ENCODE measurements at regions not wholly inside any gene's neighbourhood (a gene's known extent, or its start where the extent isn't known, plus 50 kb on each side); places are given as distances from the start of the nearest gene placed in this dataset.

DNA sequence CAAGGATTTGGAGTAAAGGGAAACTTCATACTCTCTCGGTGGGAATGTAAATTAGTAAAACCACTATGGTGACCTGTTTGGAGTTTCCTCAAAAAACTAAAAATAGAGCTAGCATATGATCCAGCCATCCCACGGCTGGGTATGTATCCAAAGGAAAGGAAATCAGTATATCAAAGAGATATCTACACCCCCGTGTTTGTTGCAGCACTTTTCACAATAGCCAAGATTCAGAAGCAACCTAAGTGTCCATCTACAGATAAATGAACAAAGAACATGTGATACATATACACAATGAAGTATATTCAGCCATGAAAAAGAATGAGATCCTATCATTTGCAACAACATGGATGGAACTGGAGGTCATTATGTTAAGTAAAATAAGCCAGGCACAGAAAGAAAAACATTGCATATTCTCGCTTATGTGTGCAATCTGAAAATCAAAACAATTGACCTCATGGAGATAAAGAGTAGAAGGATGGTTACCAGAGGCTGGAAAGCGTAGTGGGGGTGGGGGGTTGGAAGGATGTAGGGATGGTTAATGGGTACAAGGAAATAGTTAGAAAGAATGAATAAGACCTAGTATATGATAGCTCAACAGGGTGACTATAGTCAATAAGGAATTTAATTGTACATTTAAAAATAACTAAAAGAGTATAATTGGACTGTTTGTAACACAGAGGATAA, 468.0 kb downstream of the BCAT1 start:
- Histone ChIP-seq H3K36me3 (ENCODE audit: control insufficient read depth, insufficient read depth, low read length) (no peaks in the 10 kb centered on the region), H3K27me3 (ENCODE audit: control insufficient read depth, insufficient read depth, low read length) (no peaks in the 10 kb centered on the region), H2AFZ (replicated peaks; ENCODE audit: low read length, poor library complexity) (no peak overlapping the region), H3K9me3 (ENCODE audit: control insufficient read depth, insufficient read depth, low read length) (no peaks in the 10 kb centered on the region), H2BK20ac (ENCODE audit: low read depth, low read length) (no peak overlapping the region), H3K9me1 (ENCODE audit: insufficient read depth, low read length) (no peaks in the 10 kb centered on the region; the same call in 1 of the 2 replicates), H3K18ac (ENCODE audit: low read depth, low read length) (no peak overlapping the region), H3K79me1 (ENCODE audit: low read depth in 1 of 2, low read length in 2 of 2) (peaks cover 13 to 22% of the 10 kb centered on the region in 2 experiments), H4K5ac (ENCODE audit: low read depth, low read length) (no peak overlapping the region), H2BK5ac (ENCODE audit: low read depth, low read length, poor library complexity, severe bottlenecking) (no peak overlapping the region), H4K20me1 (ENCODE audit: insufficient read depth, low read length) (no peaks in the 10 kb centered on the region), H2AK9ac (replicated peaks; ENCODE audit: low read depth, low read length, poor library complexity) (no peak overlapping the region), H2BK120ac (ENCODE audit: low read depth, low read length) (no peak overlapping the region), H2AK5ac (ENCODE audit: low read depth, low read length) (no peak overlapping the region), H3K56ac (ENCODE audit: extremely low read depth, insufficient read depth, low read length) (no peak overlapping the region), H3K4me1 (ENCODE audit: control insufficient read depth, insufficient read depth, low read length) (peaks cover 8% of the 10 kb centered on the region), H3K4me2 (ENCODE audit: low read depth, low read length) (no peak overlapping the region; the same call in 1 of the 2 replicates), H4K91ac (ENCODE audit: insufficient read depth, low read depth, low read length) (no peak overlapping the region), H3K27ac (ENCODE audit: insufficient read depth, low read length) (no peak overlapping the region), H2BK15ac (ENCODE audit: low read depth, low read length) (no peak overlapping the region), H3K9ac (ENCODE audit: low read depth, low read length) (no peak overlapping the region), H3K23ac (ENCODE audit: low read depth, low read length) (no peak overlapping the region), H3K4me3 (ENCODE audit: insufficient read depth, low read depth, low read length) (no peak overlapping the region), H3K4ac (ENCODE audit: low read depth, low read length) (no peak overlapping the region), H4K8ac (ENCODE audit: low read depth in 2 of 2, low read length in 2 of 2) (no peak overlapping the region), H3K14ac (replicated peaks; ENCODE audit: low read depth, low read length) (no peak overlapping the region)
- ATAC-seq (ENCODE audit: low read depth) = no peak
- 95 to 100% methylated on average over 1 to 2 of the region's 5 CpGs for WGBS, 2 experiments (ENCODE audit: extremely low coverage in 2 of 2, insufficient read length in 1 of 2)
- intact Hi-C loops (cut with micrococcal nuclease) = no loop called here
- POLR2A ChIA-PET (ENCODE audit: unreplicated experiment) = no interaction called here
- BruUV-seq (replicated peaks) = no TSS peak
- CTCF ChIA-PET = interaction anchor here (0.6 kb wide), 1 partner anchor 21 kb away, joined by 3 read pairs; no protein-coding TSS in a partner anchor
- TF ChIP-seq MAFK (IDR thresholded peaks at IDR 0.05; ENCODE audit: low read depth, low read length) (no peak), RCOR1 (IDR thresholded peaks at IDR 0.05; ENCODE audit: insufficient replicate concordance, low read length) (no peak), RFX5 (IDR thresholded peaks at IDR 0.05; ENCODE audit: low read depth, low read length) (no peak), FOS (IDR thresholded peaks at IDR 0.05; ENCODE audit: low read depth, low read length) (no peak)
- DNase-seq = no peak
- in situ Hi-C loops (cut with MboI; ENCODE audit: low sequenced_read_pairs) = no loop called here
- dilution Hi-C loops (cut with HindIII; ENCODE audit: low sequenced_read_pairs, unreplicated experiment) = no loop called here

Measured in IMR-90 (cell line).